ENCODE measurements at regions not wholly inside any gene's neighbourhood (a gene's known extent, or its start where the extent isn't known, plus 50 kb on each side); places are given as distances from the start of the nearest gene placed in this dataset.

GRCh38 chr22:48740731-48741405 is 1086.8 kb downstream of the BRD1 start:
- no peak for DNase-seq (ENCODE audit: low read depth in 4 of 4, low spot score in 2 of 4)

- DNase-seq (ENCODE audit: low read depth in 4 of 4, low spot score in 2 of 4), result no peak
Observed at GRCh38 chr22:48740086-48740730, 1087.5 kb downstream of the BRD1 start.

- DNase-seq (ENCODE audit: low read depth in 4 of 4, low spot score in 2 of 4), result no peak
Observed at GRCh38 chr22:48739348-48740085, 1088.2 kb downstream of the BRD1 start.

- no peak for DNase-seq (ENCODE audit: low read depth in 4 of 4, low spot score in 2 of 4)
Observed at GRCh38 chr22:48738204-48738980, 1089.3 kb downstream of the BRD1 start.

- DNase-seq (ENCODE audit: low read depth in 4 of 4, low spot score in 2 of 4), result no peak
Observed at GRCh38 chr22:48737461-48738203, 1090.0 kb downstream of the BRD1 start.

- DNase-seq (ENCODE audit: low read depth in 4 of 4, low spot score in 2 of 4), result no peak
Observed at GRCh38 chr22:48736593-48737460, 1090.8 kb downstream of the BRD1 start.

- no peak for DNase-seq (ENCODE audit: low read depth in 4 of 4, low spot score in 2 of 4)
Observed at GRCh38 chr22:48734961-48735360, 1092.7 kb downstream of the BRD1 start.

GRCh38 chr22:48734359-48734758 is 1093.3 kb downstream of the BRD1 start:
- no peak for DNase-seq (ENCODE audit: low read depth in 4 of 4, low spot score in 2 of 4)

- DNase-seq (ENCODE audit: low read depth in 4 of 4, low spot score in 2 of 4), result no peak
Observed at GRCh38 chr22:48729499-48730171, 1098.0 kb downstream of the BRD1 start.

- DNase-seq (ENCODE audit: low read depth in 4 of 4, low spot score in 2 of 4), result no peak
Observed at GRCh38 chr22:48727454-48728058, 1100.1 kb downstream of the BRD1 start.

GRCh38 chr22:48724899-48725298 is 1102.8 kb downstream of the BRD1 start:
- no peak for DNase-seq (ENCODE audit: low read depth in 4 of 4, low spot score in 2 of 4)

- no peak for DNase-seq (ENCODE audit: low read depth in 4 of 4, low spot score in 2 of 4)
Observed at GRCh38 chr22:48722661-48723060, 1105.0 kb downstream of the BRD1 start.

- DNase-seq (ENCODE audit: low read depth in 4 of 4, low spot score in 2 of 4), result no peak
Observed at GRCh38 chr22:48721395-48721669, 1106.3 kb downstream of the BRD1 start.

- DNase-seq (ENCODE audit: low read depth in 4 of 4, low spot score in 2 of 4), result no peak
Observed at GRCh38 chr22:48720662-48721394, 1106.8 kb downstream of the BRD1 start.

GRCh38 chr22:48719978-48720661 is 1107.6 kb downstream of the BRD1 start:
- DNase-seq (ENCODE audit: low read depth in 4 of 4, low spot score in 2 of 4), result no peak

- no peak for DNase-seq (ENCODE audit: low read depth in 4 of 4, low spot score in 2 of 4)
Observed at GRCh38 chr22:48718818-48719500, 1108.7 kb downstream of the BRD1 start.

Data from left renal cortex interstitium (tissue), 4 donors.